ENCODE measurements at regions not wholly inside any gene's neighbourhood (a gene's known extent, or its start where the extent isn't known, plus 50 kb on each side); places are given as distances from the start of the nearest gene placed in this dataset.

- no peak for TF ChIP-seq CTCF (IDR thresholded peaks at IDR 0.05)
- TF ChIP-seq POLR2A (IDR thresholded peaks at IDR 0.05), result no peak
These were observed 442.9 kb downstream of the INSC start for GRCh38 chr11:15557457-15558230.

All from right lobe of liver (tissue), 4 donors.